PC-9 (cell line): ENCODE measurements at regions not wholly inside any gene's neighbourhood (a gene's known extent, or its start where the extent isn't known, plus 50 kb on each side); places are given as distances from the start of the nearest gene placed in this dataset.

Experiments
- EZH2 ChIP-seq: fragments of 200-600 bp; sonication (generic); IDR thresholded peaks from 2 replicates; pipeline ENCODE4 v1.8.0; 2017; ENCODE audit warnings: antibody characterized with exemption, low read depth
- TF ChIP-seq, protein P1 (sequence below): fragments of 200-600 bp; sonication (generic); conservative IDR thresholded peaks from 2 replicates; pipeline ENCODE4 v1.6.1; 2017; ENCODE audit warnings: mixed run types, antibody characterized with exemption, mild to moderate bottlenecking, moderate library complexity

DNA sequence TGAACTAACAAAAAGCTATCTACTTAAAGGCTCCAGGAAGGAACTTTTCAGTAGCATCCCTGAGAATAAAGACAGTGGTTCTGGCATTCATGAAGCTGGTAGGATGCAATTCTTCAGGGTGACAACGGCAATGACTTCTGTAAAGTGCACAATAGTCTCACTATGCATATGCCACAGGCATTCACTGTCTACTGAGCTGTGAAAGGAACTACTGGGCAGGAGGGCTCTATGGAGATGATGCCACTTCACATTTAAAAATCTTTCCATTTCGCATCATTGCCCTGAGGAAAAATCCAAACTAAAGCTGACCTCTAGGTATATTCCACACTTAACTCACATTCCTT, 2020.6 kb upstream of the PCDH20 start:
- TF ChIP-seq, protein P1, sequence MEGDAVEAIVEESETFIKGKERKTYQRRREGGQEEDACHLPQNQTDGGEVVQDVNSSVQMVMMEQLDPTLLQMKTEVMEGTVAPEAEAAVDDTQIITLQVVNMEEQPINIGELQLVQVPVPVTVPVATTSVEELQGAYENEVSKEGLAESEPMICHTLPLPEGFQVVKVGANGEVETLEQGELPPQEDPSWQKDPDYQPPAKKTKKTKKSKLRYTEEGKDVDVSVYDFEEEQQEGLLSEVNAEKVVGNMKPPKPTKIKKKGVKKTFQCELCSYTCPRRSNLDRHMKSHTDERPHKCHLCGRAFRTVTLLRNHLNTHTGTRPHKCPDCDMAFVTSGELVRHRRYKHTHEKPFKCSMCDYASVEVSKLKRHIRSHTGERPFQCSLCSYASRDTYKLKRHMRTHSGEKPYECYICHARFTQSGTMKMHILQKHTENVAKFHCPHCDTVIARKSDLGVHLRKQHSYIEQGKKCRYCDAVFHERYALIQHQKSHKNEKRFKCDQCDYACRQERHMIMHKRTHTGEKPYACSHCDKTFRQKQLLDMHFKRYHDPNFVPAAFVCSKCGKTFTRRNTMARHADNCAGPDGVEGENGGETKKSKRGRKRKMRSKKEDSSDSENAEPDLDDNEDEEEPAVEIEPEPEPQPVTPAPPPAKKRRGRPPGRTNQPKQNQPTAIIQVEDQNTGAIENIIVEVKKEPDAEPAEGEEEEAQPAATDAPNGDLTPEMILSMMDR: no peak
- no peak for TF ChIP-seq EZH2
